GM19025 (cell line): ENCODE measurements at regions not wholly inside any gene's neighbourhood (a gene's known extent, or its start where the extent isn't known, plus 50 kb on each side); places are given as distances from the start of the nearest gene placed in this dataset.
"Not testable (repeated sequence)": the region's sequence is repeated elsewhere in the genome, so short reads cannot be mapped to it uniquely, and the experiment has no call there.

Experiments used
- ATAC-seq: cut with Tn5 transposase; IDR thresholded peaks from one replicate; pipeline ENCODE4 v1.9.1; 2021; ENCODE audit warnings: mild to moderate bottlenecking, low read depth, moderate library complexity; ENCODE audit not compliant: unreplicated experiment

DNA sequence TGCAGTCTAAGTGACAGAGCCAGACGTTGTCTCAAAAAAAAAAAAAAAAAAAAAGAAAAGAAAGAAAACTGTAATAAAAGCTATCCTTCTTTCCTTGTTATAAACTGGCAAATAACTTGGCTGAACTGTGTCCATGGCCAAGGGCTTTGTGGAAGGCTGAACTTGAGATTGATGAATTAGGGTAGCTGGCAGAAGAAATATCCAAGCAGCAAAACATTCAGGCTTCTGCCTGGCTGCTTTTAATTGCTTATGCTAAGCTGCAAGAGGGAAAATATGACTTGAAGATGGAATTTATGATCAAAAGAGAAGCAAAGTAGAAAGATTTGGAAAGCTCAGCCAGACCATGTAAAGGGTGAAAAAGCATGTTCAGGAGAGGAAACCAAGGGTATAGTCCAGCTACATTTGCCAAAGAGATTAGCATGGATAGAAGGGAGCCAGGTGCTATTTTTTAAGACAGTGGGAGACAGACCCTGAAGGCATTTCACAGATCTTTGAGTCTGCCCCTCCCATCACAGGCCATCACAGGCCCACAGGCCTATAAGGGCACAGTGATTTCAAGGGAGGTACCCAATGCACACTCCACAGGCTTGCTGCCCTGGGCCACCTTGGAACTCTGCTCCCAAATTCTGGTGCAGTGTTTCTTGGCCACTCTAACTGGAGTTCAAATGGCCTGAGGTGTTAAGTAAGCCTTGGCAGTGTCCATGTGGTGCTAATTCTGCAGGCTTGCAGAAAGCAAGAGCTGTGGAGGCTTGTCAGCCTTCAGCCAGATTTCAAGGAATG lies 226.0 kb downstream of the AEBP2 start:
- no peak for ATAC-seq

- ATAC-seq, result no peak
These were observed 226.8 kb downstream of the AEBP2 start for GRCh38 chr12:19666070-19666469.

GRCh38 chr12:19669793-19670192 lies 230.5 kb downstream of the AEBP2 start:
- ATAC-seq, result no peak

GRCh38 chr12:19671695-19672094 lies 232.4 kb downstream of the AEBP2 start:
- ATAC-seq, result no peak

DNA sequence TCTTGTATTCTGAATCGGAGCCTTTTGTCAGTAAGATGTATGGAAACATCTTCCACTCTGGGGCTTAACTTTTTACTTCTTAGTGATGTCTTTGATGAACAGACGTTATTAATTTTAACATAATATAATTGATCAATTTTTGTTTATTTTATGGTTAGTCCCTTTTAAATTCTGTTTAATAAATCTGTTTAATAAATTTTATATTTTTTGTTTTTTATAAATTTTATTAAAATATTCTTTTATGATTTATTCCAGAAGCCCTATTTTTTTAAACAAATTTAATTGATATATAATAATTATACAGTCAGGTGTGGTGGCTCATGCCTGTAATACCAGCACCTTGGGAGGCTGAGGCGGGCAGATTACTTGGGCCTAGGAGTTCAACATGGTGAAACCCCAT lies 235.1 kb downstream of the AEBP2 start:
- ATAC-seq, result no peak

GRCh38 chr12:19675361-19675760 lies 236.1 kb downstream of the AEBP2 start:
- no peak for ATAC-seq

GRCh38 chr12:19678501-19678900 lies 239.2 kb downstream of the AEBP2 start:
- ATAC-seq, result not testable (repeated sequence)

DNA sequence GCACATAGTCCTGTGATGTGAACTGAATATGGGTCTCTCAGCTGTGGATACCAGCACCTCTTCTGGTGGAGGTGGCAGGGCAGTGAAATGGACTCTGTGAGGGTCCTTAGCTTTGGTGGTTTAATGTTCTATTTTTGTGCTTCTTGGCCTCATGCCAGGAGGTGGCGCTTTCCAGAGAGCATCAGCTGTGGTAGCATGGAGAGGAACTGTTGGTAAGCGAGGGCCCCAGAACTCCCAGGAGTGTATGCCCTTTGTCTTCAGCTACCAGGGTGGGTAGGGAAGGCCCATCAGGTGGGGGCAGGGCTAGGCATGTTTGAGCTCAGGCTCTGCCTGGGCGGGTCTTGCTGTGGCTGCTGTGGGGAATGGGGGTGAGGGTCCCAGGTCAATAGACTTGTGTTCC lies 241.7 kb downstream of the AEBP2 start:
- ATAC-seq, result no peak

DNA sequence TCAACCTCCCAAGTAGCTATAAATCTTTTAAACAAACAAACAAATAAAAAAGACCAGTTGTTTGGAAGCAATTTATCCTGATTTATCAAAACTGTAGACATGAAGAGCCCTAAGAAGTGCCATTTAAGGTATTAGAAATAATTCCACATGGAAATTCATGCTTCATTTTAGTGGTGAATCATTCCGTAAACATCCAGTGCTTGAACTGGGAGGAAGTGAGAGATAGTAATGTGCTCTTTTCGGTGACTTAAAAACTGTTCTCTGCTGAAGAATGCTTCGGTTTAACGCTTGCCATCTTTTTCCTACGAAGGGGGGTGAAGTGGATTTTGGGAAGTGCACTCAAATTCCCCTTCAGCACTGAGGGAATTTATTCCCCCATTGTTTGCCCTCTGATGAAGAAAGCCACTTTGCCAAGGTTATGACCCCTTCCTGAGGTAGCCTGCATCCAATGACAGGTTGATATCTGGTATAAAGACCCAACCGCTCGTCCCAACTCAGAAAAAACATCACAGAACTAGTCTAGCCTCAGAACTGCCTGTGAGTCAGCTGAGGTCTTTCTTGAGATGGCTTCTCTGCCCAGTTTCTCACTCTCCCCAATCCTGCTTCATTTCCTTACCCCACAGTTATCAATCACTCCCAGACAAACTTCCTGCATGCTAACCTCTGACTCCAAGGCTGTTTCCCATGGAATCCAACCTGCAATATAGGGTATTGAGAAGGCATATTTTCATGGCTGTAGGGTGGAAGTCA lies 244.1 kb downstream of the AEBP2 start:
- ATAC-seq, result no peak

GRCh38 chr12:19687371-19687770 lies 248.1 kb downstream of the AEBP2 start:
- ATAC-seq, result no peak

DNA sequence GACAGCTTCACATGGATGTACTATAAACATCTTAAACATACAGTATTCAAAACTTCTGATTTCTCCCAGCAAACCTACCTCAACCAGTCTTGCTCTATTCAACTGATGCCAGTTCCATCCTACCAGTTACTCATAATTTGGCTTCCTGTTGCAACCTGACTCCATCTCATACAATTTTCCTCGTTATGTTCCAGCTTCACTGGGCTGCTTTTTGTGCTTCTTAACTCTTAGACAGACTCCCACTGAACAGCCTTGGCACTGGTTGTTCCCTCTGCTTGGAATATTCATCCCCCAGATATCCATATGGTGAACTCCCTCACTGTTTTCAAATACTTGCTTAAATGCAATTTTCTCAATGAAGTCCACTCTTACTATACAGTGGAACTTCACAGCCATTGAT lies 249.2 kb downstream of the AEBP2 start:
- ATAC-seq, result no peak

DNA sequence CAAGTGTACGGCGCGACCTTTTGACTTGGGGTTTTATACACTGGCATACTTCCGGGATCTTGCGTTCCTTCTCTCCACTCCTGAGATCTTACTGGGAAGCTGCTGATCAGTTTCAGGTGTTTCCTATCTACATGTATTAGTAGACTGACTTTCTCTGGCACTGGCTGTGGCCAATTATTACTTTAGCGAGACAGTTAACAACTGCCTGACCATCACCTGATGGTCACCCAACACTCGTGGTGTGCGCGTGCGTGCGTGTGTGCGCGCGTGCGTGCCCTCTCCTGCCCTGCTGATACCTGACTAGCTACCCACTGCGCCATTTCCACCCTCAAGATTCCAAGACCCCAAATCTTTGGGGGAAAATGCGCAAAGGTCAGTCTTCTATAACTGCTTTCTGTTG lies 249.9 kb downstream of the AEBP2 start:
- no peak for ATAC-seq

GRCh38 chr12:19689801-19690472 lies 250.6 kb downstream of the AEBP2 start:
- no peak for ATAC-seq

DNA sequence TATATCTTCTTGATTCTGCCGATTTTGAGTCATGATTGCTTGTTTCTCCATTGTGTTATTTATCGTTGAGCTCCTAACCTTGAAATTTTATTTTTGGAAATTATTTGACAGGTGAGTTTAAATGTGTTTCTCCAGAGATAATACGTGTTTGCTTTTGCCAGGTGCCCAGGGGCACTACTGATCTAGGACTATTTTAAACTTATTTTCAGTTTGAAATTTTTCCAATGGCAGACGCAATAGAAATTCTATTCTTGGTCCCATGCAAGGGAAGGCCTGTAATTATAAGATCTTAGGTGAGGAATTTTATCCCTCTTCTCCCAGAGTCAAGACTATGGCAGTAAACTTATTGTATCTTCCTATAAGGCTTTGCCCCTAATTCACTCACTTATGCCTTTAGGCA lies 252.8 kb downstream of the AEBP2 start:
- no peak for ATAC-seq

- no peak for ATAC-seq
These were observed 253.3 kb downstream of the AEBP2 start for GRCh38 chr12:19692566-19692965.

- no peak for ATAC-seq
These were observed 255.3 kb downstream of the AEBP2 start for GRCh38 chr12:19694627-19695026.

DNA sequence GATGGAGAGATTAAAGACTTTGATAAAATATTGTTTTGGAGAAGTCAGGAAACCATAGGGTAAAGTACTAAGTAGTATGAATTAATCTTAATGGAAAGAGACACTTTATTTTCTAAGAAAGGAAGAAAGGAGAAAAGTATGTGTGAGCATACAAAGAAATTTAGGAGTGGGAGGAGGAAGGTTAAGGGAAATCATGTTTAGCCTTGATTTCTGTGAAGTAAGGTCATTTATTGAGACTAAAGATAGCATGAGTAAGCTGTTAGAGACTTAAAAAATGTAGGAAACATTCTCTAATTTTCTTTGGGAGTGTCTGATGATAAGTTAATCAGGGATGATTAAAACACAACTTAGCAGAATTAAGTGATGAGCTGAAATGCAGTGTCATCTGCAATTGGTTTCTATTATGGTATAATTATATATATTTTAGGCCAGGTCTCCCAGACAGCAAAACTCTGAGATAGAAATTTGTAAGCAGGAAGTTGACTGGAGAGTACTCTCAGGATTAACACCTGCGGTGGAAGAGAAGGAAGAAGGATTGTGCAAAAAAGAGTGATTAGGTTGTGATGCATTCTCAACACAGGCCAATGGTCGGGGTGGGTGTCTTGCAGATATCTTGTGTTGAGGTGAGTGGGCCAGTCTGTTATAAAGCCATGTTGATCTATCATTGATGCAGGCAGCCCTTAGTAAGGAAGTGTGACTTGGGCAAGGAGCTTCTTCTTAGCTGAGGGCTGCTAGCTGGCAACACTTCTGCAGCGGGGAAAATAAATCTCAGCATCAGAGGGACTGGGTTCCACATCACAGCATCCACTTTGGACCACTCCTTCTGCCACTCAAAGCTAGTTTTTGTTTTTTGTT lies 256.2 kb downstream of the AEBP2 start:
- no peak for ATAC-seq

GRCh38 chr12:19700969-19701368 lies 261.7 kb downstream of the AEBP2 start:
- no peak for ATAC-seq

DNA sequence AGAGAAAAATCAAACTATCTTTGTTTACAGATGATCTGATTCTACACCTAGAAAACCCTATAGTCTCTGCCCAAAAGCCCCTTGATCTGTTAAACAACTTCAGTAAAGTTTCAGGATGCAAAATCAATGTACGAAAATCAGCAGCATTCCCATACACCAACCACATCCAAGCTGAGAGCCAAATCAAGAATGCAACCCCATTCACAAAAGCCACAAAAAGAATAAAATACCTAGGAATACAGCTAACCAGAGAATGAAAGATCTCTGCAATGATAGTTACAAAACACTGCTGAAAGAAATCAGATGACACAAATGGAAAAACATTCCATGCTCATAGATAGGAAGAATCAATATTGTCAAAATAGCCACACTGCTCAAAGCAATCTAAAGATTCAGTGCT lies 265.7 kb downstream of the AEBP2 start:
- no peak for ATAC-seq

DNA sequence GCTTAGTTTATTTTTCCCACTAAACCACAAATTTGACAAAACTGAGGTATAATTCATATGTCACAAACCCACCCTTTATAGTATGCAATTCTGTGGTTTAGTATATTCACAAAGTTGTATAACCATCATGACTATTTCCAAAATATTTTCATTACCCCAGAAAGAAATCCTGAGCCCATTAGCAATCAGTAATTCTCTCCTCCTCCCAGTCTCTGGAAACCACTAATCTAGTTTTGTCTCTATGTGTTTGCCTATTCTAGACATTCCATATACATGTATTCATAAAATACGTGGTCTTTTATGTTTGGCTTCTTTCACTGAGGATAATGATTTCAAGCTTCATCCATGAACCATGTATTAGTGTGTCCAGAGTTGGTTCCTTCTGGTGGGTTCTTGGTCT lies 267.6 kb downstream of the AEBP2 start:
- ATAC-seq, result no peak
